ENCODE measurements at regions not wholly inside any gene's neighbourhood (a gene's known extent, or its start where the extent isn't known, plus 50 kb on each side); places are given as distances from the start of the nearest gene placed in this dataset.
"Not testable (repeated sequence)": the region's sequence is repeated elsewhere in the genome, so short reads cannot be mapped to it uniquely, and the experiment has no call there.

- WGBS, 2 donors: 67 to 80% methylated on average over 2 of the region's 2 CpGs
These were observed 1311.9 kb upstream of the NRXN1 start for GRCh38 chr2:52343706-52344266.

GRCh38 chr2:52343010-52343409 is 1311.1 kb upstream of the NRXN1 start:
- WGBS, 2 donors: 90 to 98% methylated on average over 1 of the region's 1 CpG
- Histone ChIP-seq H3K27ac (no peak overlapping the region), H3K4me1 (no peaks in the 10 kb centered on the region), H3K9me3 (no peaks in the 10 kb centered on the region), H3K36me3 (no peaks in the 10 kb centered on the region), H3K4me3 (no peak overlapping the region), H3K27me3 (no peaks in the 10 kb centered on the region)
- intact Hi-C loops (cut with DNase I): no loop called here
- no peak for DNase-seq
- no peak for TF ChIP-seq POLR2A (IDR thresholded peaks at IDR 0.05)
- TF ChIP-seq POLR2AphosphoS5 (IDR thresholded peaks at IDR 0.05): no peak
- no peak for TF ChIP-seq EP300 (IDR thresholded peaks at IDR 0.05)
- TF ChIP-seq CTCF (IDR thresholded peaks at IDR 0.05): no peak

More at GRCh38 chr2:52343706-52344266, 1311.9 kb upstream of the NRXN1 start:
- no peak for TF ChIP-seq POLR2A (IDR thresholded peaks at IDR 0.05)
- no peak for TF ChIP-seq CTCF (IDR thresholded peaks at IDR 0.05)
- no peak for TF ChIP-seq POLR2AphosphoS5 (IDR thresholded peaks at IDR 0.05)
- no peak for TF ChIP-seq EP300 (IDR thresholded peaks at IDR 0.05)
- no peaks in the 10 kb centered on the region for H3K36me3 ChIP-seq
- H3K4me1 ChIP-seq: no peaks in the 10 kb centered on the region
- no peaks in the 10 kb centered on the region for H3K9me3 ChIP-seq
- intact Hi-C loops (cut with DNase I): no loop called here
- no peak overlapping the region for H3K27ac ChIP-seq
- no peak for DNase-seq
- no peak overlapping the region for H3K4me3 ChIP-seq
- no peaks in the 10 kb centered on the region for H3K27me3 ChIP-seq

- WGBS, 2 donors: 79 to 81% methylated on average over 4 of the region's 4 CpGs
These were observed 1310.5 kb upstream of the NRXN1 start for GRCh38 chr2:52342458-52342857.

GRCh38 chr2:52341732-52342131 is 1309.8 kb upstream of the NRXN1 start:
- DNase-seq: no peak
- Histone ChIP-seq H3K36me3 (no peaks in the 10 kb centered on the region), H3K9me3 (no peaks in the 10 kb centered on the region), H3K27me3 (no peaks in the 10 kb centered on the region), H3K27ac (no peak overlapping the region), H3K4me3 (no peak overlapping the region), H3K4me1 (no peaks in the 10 kb centered on the region)
- intact Hi-C loops (cut with DNase I): no loop called here
- TF ChIP-seq POLR2A (IDR thresholded peaks at IDR 0.05): no peak
- TF ChIP-seq CTCF (IDR thresholded peaks at IDR 0.05): no peak
- no peak for TF ChIP-seq POLR2AphosphoS5 (IDR thresholded peaks at IDR 0.05)
- TF ChIP-seq EP300 (IDR thresholded peaks at IDR 0.05): no peak
- 64 to 75% methylated on average over 3 of the region's 3 CpGs for WGBS, 2 donors

More at GRCh38 chr2:52342458-52342857, 1310.5 kb upstream of the NRXN1 start:
- no peaks in the 10 kb centered on the region for H3K9me3 ChIP-seq
- intact Hi-C loops (cut with DNase I): no loop called here
- no peaks in the 10 kb centered on the region for H3K4me1 ChIP-seq
- no peak overlapping the region for H3K27ac ChIP-seq
- H3K27me3 ChIP-seq: no peaks in the 10 kb centered on the region
- H3K36me3 ChIP-seq: no peaks in the 10 kb centered on the region
- TF ChIP-seq POLR2A (IDR thresholded peaks at IDR 0.05) (no peak), CTCF (IDR thresholded peaks at IDR 0.05) (no peak), POLR2AphosphoS5 (IDR thresholded peaks at IDR 0.05) (no peak), EP300 (IDR thresholded peaks at IDR 0.05) (no peak)
- no peak overlapping the region for H3K4me3 ChIP-seq
- DNase-seq: no peak

GRCh38 chr2:52340171-52340570 is 1308.2 kb upstream of the NRXN1 start:
- TF ChIP-seq EP300 (IDR thresholded peaks at IDR 0.05) (no peak), POLR2AphosphoS5 (IDR thresholded peaks at IDR 0.05) (no peak), CTCF (IDR thresholded peaks at IDR 0.05) (no peak), POLR2A (IDR thresholded peaks at IDR 0.05) (no peak)
- intact Hi-C loops (cut with DNase I): no loop called here
- no peak for DNase-seq
- Histone ChIP-seq H3K27me3 (no peaks in the 10 kb centered on the region), H3K9me3 (no peaks in the 10 kb centered on the region), H3K27ac (no peak overlapping the region), H3K4me1 (no peaks in the 10 kb centered on the region), H3K36me3 (no peaks in the 10 kb centered on the region), H3K4me3 (no peak overlapping the region)
- WGBS, 2 donors: 9 to 47% methylated on average over 1 of the region's 1 CpG

GRCh38 chr2:52337786-52338185 is 1305.9 kb upstream of the NRXN1 start:
- H3K27me3 ChIP-seq; DNase-seq; H3K4me3 ChIP-seq; H3K9me3 ChIP-seq; H3K27ac ChIP-seq; H3K4me1 ChIP-seq; H3K36me3 ChIP-seq; intact Hi-C loops (cut with DNase I): not testable (repeated sequence)
- 87% methylated on average over 7 of the region's 7 CpGs for WGBS, 2 donors

Data from sigmoid colon (tissue), 6 donors.